NCI-H524 treated with DMSO at 0.1 percent for 48 hours (cell line): ENCODE measurements at regions not wholly inside any gene's neighbourhood (a gene's known extent, or its start where the extent isn't known, plus 50 kb on each side); places are given as distances from the start of the nearest gene placed in this dataset.

ENCODE experiments used
- DNase-seq: peaks from one replicate; lab custom pipeline; 2025; lab: John Stamatoyannopoulos, UW

- DNase-seq: no peak
Measured at GRCh38 chr12:24723759-24724158, 225.1 kb downstream of the BCAT1 start.

GRCh38 chr12:24721191-24721590 is 227.7 kb downstream of the BCAT1 start:
- DNase-seq: no peak

GRCh38 chr12:24719293-24719721 is 229.6 kb downstream of the BCAT1 start:
- DNase-seq: no peak

GRCh38 chr12:24718617-24719016 is 230.3 kb downstream of the BCAT1 start:
- DNase-seq: no peak

GRCh38 chr12:24714237-24714636 is 234.7 kb downstream of the BCAT1 start:
- no peak for DNase-seq

GRCh38 chr12:24711056-24712008 is 237.6 kb downstream of the BCAT1 start:
- no peak for DNase-seq

- DNase-seq: no peak
Measured at GRCh38 chr12:24709216-24709615, 239.7 kb downstream of the BCAT1 start.

GRCh38 chr12:24708718-24709117 is 240.2 kb downstream of the BCAT1 start:
- DNase-seq: no peak

GRCh38 chr12:24708043-24708442 is 240.9 kb downstream of the BCAT1 start:
- DNase-seq: no peak

GRCh38 chr12:24707334-24707733 is 241.6 kb downstream of the BCAT1 start:
- DNase-seq: no peak

- DNase-seq: no peak
Measured at GRCh38 chr12:24705741-24706358, 243.1 kb downstream of the BCAT1 start.

GRCh38 chr12:24705216-24705615 is 243.7 kb downstream of the BCAT1 start:
- DNase-seq: no peak

- DNase-seq: no peak
Measured at GRCh38 chr12:24701343-24701742, 247.6 kb downstream of the BCAT1 start.

- no peak for DNase-seq
Measured at GRCh38 chr12:24698972-24699371, 249.9 kb downstream of the BCAT1 start.

- DNase-seq: no peak
Measured at GRCh38 chr12:24697769-24698168, 251.1 kb downstream of the BCAT1 start.

GRCh38 chr12:24697295-24697694 is 251.6 kb downstream of the BCAT1 start:
- no peak for DNase-seq

GRCh38 chr12:24696800-24697199 is 252.1 kb downstream of the BCAT1 start:
- no peak for DNase-seq

GRCh38 chr12:24695657-24696329 is 253.1 kb downstream of the BCAT1 start:
- DNase-seq: no peak

- DNase-seq: no peak
Measured at GRCh38 chr12:24695103-24695502, 253.8 kb downstream of the BCAT1 start.

- DNase-seq: no peak
Measured at GRCh38 chr12:24688601-24689000, 260.3 kb downstream of the BCAT1 start.

GRCh38 chr12:24681570-24681969 is 267.3 kb downstream of the BCAT1 start:
- no peak for DNase-seq

- no peak for DNase-seq
Measured at GRCh38 chr12:24679126-24679525, 269.8 kb downstream of the BCAT1 start.

- DNase-seq: no peak
Measured at GRCh38 chr12:24678436-24678835, 270.5 kb downstream of the BCAT1 start.
